Ishikawa (cell line): ENCODE measurements at regions not wholly inside any gene's neighbourhood (a gene's known extent, or its start where the extent isn't known, plus 50 kb on each side); places are given as distances from the start of the nearest gene placed in this dataset.

Source experiments
- CEBPB ChIP-seq: IDR thresholded peaks from 2 replicates; pipeline ENCODE4 v1.6.1; 2012
- CREB1 ChIP-seq: IDR thresholded peaks from 2 replicates; pipeline ENCODE4 v1.6.1; 2012; ENCODE audit warnings: low read depth
- EGR1 ChIP-seq: IDR thresholded peaks from 2 replicates; pipeline ENCODE4 v1.6.1; 2012
- EP300 ChIP-seq: IDR thresholded peaks from 2 replicates; pipeline ENCODE4 v1.6.1; 2012; ENCODE audit warnings: borderline replicate concordance
- FOXM1 ChIP-seq: IDR thresholded peaks from 2 replicates; pipeline ENCODE4 v1.6.1; 2012; ENCODE audit warnings: low read depth, borderline replicate concordance
- NFIC ChIP-seq: IDR thresholded peaks from 2 replicates; pipeline ENCODE4 v1.6.1; 2012
- RAD21 ChIP-seq: IDR thresholded peaks from 2 replicates; pipeline ENCODE4 v1.6.1; 2012; ENCODE audit warnings: low read depth
- TAF1 ChIP-seq: IDR thresholded peaks from 2 replicates; pipeline ENCODE4 v1.6.1; 2012; ENCODE audit warnings: low read depth, mild to moderate bottlenecking
- TCF12 ChIP-seq: IDR thresholded peaks from 2 replicates; pipeline ENCODE4 v1.6.1; 2012; ENCODE audit warnings: low read depth
- TEAD4 ChIP-seq: IDR thresholded peaks from 2 replicates; pipeline ENCODE4 v1.6.1; 2012
- YY1 ChIP-seq: IDR thresholded peaks from 2 replicates; pipeline ENCODE4 v1.6.1; 2012; ENCODE audit warnings: low read depth
- ZBTB7A ChIP-seq: IDR thresholded peaks from 2 replicates; pipeline ENCODE4 v1.6.1; 2012; ENCODE audit warnings: low read depth
- TF ChIP-seq, protein P1 (sequence below): IDR thresholded peaks from 2 replicates; pipeline ENCODE4 v1.6.1; 2012; ENCODE audit warnings: low read depth, mild to moderate bottlenecking
- TF ChIP-seq, protein P2 (sequence below): IDR thresholded peaks from 2 replicates; pipeline ENCODE4 v1.6.1; 2012
- TF ChIP-seq, protein P3 (sequence below): IDR thresholded peaks from 2 replicates; pipeline ENCODE4 v1.6.1; 2012

DNA sequence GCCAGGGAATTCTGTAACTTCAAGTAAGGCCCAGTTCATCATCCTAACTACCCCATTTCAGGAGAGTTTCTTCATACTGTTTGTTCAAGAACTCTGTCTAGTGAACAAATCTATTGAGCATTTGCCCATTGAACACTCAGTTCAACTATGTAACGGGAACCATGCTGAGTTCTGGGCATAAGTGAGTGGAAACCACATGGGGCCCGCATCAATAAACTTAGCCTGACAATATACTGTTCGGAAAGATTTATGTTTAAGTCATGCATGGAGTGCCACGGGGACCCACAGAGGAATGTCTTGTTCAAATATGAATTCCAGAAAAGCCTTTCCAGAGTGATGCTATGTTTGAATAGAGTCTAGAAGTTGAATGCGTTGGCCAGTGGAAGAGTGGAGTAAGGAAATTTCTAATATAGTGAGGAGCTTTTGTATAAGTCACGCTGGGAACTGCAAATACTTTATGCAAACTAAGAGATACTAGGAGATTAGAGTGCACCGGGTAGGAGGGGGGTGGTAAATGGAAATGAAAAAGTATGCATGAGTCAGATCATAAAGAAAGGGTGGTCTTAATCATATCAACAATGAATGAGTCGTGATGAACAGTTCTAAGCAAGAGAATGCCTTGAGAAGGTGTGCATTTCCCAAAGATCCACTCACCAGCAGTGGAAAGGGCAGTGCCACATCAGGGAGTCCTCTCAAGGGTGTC is 279.8 kb downstream of the VPS13C start:
- TF ChIP-seq, protein P1, sequence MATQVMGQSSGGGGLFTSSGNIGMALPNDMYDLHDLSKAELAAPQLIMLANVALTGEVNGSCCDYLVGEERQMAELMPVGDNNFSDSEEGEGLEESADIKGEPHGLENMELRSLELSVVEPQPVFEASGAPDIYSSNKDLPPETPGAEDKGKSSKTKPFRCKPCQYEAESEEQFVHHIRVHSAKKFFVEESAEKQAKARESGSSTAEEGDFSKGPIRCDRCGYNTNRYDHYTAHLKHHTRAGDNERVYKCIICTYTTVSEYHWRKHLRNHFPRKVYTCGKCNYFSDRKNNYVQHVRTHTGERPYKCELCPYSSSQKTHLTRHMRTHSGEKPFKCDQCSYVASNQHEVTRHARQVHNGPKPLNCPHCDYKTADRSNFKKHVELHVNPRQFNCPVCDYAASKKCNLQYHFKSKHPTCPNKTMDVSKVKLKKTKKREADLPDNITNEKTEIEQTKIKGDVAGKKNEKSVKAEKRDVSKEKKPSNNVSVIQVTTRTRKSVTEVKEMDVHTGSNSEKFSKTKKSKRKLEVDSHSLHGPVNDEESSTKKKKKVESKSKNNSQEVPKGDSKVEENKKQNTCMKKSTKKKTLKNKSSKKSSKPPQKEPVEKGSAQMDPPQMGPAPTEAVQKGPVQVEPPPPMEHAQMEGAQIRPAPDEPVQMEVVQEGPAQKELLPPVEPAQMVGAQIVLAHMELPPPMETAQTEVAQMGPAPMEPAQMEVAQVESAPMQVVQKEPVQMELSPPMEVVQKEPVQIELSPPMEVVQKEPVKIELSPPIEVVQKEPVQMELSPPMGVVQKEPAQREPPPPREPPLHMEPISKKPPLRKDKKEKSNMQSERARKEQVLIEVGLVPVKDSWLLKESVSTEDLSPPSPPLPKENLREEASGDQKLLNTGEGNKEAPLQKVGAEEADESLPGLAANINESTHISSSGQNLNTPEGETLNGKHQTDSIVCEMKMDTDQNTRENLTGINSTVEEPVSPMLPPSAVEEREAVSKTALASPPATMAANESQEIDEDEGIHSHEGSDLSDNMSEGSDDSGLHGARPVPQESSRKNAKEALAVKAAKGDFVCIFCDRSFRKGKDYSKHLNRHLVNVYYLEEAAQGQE, result no peak
- TF ChIP-seq TEAD4 (peak; percentile 79), EP300 (peak; percentile 84), NFIC (peak; percentile 95), FOXM1 (peak; percentile 75), CREB1 (no peak), RAD21 (no peak), YY1 (no peak), TAF1 (no peak), ZBTB7A (no peak), CEBPB (peak; percentile 55), TCF12 (peak; percentile 76), EGR1 (no peak)
- TF ChIP-seq, protein P2, sequence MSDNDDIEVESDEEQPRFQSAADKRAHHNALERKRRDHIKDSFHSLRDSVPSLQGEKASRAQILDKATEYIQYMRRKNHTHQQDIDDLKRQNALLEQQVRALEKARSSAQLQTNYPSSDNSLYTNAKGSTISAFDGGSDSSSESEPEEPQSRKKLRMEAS, result no peak; the same call in 1 of the 2 replicates
- TF ChIP-seq, protein P3, sequence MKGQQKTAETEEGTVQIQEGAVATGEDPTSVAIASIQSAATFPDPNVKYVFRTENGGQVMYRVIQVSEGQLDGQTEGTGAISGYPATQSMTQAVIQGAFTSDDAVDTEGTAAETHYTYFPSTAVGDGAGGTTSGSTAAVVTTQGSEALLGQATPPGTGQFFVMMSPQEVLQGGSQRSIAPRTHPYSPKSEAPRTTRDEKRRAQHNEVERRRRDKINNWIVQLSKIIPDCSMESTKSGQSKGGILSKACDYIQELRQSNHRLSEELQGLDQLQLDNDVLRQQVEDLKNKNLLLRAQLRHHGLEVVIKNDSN, result no peak

DNA sequence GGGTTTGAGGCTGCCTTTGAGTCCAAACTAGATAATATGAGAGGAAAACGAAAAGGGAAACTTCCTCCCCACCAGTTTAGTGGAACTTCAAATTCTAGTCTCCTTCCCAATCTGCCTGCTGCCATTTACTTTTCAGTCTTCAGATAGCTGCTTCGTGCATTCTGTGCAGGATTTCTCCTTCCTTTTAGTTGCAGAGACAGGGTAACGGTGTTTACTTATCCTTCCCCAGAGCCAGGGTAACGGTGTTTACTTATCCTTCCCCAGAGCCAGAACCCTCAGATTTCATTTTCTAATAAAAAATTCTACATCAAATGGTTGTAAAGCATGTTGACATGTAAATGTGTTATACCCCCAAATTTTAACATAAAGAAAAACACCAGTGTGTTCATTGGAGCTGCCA is 282.6 kb downstream of the VPS13C start:
- TF ChIP-seq NFIC, result no peak
- no peak for TF ChIP-seq TAF1
- TF ChIP-seq FOXM1, result no peak
- no peak for TF ChIP-seq CREB1
- TF ChIP-seq CEBPB, result no peak
- TF ChIP-seq, protein P3, result no peak
- TF ChIP-seq, protein P1, result no peak
- TF ChIP-seq TEAD4, result no peak
- no peak for TF ChIP-seq YY1

DNA sequence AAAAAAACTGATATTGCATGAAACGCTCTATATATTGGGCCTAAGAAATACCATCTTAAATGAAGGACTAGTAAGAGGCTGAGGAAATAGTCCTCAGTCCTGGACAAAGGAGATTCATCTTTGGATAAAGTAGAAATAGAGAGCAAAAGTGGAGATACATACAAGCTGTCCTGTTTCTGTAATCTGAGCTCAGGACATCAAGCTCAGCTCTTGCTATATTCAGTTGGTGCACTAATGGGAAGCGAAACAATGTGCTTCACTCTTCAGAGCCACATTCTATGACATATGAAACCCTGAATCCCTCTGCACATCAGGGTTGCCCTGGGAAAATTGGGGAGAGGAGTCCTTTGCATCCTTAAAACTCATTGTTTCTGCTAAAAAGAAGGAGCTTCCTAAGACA is 290.7 kb downstream of the VPS13C start:
- TF ChIP-seq, protein P1, result no peak
- TF ChIP-seq TCF12, result no peak
- TF ChIP-seq, protein P2, result no peak

DNA sequence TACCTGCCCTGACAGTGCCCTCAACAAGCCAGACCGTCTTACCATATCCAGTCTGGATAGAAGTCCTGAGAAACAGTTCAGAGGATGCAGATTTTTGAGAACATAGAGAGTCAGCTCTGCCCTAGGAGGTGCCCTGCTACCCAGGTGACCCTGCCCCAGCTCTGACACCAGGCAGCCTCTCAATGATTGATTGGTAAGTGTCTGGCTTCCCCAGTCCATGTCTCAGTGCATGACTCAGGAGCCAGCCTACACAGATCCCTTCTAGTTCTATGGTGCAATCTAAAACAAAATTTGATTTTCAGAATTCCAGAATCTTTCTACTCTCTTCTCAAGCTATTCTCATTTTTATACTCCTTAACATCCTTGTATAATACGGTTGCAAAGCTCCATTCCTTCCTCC is 292.1 kb downstream of the VPS13C start:
- TF ChIP-seq TCF12, result no peak
- no peak for TF ChIP-seq FOXM1
- TF ChIP-seq CREB1, result no peak
- TF ChIP-seq RAD21, result no peak
- no peak for TF ChIP-seq CEBPB
- TF ChIP-seq, protein P2, result no peak

DNA sequence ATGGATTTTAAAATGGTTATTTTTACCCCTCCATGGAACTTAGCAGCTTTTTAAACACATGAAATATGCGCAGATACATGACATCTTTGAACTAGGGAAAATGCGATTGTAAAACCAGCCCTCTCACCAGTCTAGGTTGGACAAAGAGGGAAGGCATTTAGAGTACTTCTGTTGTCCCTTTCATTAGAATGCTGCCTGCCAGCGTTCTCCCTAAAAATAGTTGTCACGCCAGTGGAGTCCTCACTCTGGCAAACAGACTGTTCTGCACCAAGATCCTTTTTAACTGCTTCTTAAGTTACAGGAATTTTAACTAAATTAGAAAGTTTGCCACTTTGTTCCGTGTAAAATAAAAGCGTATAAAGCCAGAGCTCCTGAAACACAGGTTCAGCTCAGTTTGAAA is 295.3 kb downstream of the VPS13C start:
- TF ChIP-seq TEAD4 (no peak), RAD21 (no peak), EP300 (no peak), EGR1 (no peak), TCF12 (no peak), YY1 (no peak), CEBPB (no peak), ZBTB7A (no peak), FOXM1 (no peak), CREB1 (no peak), NFIC (no peak), TAF1 (no peak)
- TF ChIP-seq, protein P2, result no peak
- TF ChIP-seq, protein P3, result no peak
- TF ChIP-seq, protein P1, result no peak
